NCI-H2227 (cell line): ENCODE measurements at regions not wholly inside any gene's neighbourhood (a gene's known extent, or its start where the extent isn't known, plus 50 kb on each side); places are given as distances from the start of the nearest gene placed in this dataset.
"Not testable (repeated sequence)": the region's sequence is repeated elsewhere in the genome, so short reads cannot be mapped to it uniquely, and the experiment has no call there.

Experiments
- DNase-seq: peaks from one replicate; lab custom pipeline; 2025; ENCODE audit not compliant: unreplicated experiment; lab: John Stamatoyannopoulos, UW

DNA sequence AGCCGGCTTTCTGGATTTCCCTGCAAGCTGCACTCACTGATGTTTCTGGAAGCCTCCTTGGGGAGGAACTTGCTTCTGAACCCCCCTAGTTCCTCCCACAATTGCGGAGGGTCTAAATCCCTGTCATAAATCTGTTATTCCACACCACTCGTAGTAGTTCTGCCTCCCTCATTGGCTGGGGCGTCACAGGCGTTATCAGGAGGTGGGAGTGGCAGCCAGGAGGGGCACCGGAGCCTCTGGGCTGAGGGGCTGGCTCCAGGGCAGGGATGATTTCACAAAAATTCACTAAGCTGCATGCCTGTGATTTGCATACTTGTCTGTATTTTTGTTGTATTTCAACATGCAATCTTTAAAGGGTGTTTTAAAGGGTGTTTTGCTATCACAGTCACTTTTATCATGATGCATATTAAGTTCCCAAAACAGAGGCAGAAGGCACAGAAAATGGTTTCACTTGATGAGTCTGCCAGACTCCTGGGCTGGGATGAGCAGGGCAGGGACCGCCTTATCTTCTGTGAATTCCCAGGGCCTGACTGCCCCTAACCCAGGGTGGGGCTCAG lies 176.2 kb upstream of the FOXF1 start:
- DNase-seq: no peak

DNA sequence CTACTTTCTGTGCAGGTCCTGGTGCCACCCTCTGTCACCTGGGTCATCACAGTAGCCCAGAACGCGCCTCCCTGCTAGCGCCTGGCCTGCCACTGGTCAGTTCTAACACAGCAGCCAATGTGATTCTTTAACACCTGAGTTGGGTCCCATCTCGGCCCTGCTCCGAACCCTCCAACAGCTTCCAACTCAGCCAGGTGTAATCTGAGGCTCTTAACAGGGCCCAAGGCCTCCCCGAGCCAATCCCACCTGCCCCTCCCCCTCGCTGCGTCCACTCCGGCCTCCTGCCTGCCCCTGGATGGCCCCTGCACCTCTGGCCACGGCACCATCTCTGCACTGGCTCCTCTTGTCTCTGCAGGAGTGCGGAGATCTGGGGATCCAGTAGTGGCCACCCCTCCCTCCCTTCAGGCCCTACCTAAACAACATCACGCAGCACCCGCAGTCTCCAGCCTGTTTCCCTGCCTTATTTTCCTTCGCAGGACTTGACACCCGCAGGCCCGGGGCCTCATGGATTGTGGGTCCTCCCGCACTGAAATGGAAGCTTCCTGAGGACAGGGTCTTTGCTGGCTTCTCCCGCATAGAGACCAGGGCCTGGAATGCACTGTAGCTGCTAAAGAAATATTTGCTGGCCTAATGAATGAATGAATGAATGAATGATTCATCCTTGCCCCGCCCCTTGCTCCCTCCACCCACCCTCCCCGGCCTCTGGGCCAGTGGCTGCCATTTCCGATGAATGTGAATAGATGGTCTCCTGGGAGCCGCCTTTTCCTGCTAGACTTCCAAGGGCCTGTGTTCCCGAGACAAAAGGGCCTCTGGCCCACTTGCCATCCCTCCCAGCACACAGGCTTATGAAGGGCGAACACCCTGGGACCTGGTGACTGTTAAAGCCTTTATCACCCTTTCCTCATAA lies 174.8 kb upstream of the FOXF1 start:
- no peak for DNase-seq

DNA sequence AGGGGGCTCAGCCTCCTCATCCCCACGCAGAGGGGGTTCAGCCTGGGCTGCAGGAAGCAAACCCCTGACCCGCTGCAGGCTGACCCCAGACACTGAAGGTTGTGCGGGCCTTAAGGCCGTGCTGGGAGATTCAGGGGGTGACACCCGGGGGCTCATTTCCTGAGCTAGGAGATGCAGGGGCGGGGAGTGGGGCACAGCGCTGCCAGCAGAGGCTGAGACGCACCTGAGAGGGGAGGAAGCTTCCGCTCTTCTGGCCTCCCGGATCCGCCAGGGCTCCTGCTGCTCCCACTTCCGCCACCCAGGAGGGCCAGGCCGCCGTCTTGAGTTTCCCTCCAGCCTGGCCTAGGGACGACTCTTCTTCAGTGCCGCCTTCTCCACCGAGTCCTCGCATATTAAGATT lies 173.2 kb upstream of the FOXF1 start:
- no peak for DNase-seq

DNA sequence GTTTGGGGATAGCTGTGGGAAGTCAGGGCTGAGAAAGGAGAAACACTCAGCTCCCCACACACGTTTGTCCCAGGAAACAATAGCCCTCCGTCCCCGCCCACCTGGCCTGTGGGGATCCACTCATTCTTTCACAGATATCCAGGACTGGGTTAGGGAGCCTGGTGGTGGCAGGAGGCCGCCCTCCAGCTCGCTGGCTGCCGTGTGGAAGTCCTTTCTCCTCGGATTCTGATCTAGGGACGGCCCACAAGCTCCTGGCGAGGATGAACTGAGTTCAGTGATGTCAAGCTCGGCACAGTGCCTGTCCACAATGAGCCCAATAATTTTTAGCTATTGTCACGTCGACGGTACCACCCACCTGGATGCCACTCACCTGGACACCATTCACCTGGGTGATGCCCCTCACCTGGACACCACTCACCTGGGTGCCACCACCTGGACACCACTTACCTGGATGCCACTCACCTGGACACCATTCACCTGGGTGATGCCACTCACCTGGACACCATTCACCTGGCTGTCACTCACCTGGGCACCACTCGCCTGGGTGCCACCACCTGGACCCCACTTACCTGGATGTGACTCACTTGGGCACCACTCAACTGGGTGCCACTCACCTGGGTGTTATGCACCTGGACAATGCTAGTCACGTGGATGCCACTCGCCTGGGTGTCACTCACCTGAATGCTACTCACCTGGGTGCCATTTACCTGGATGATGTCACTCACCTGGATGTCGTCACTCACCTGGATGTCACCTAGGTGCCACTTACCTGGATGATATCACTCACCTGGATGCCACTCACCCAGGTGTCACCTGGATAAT lies 172.5 kb upstream of the FOXF1 start:
- DNase-seq: no peak

DNA sequence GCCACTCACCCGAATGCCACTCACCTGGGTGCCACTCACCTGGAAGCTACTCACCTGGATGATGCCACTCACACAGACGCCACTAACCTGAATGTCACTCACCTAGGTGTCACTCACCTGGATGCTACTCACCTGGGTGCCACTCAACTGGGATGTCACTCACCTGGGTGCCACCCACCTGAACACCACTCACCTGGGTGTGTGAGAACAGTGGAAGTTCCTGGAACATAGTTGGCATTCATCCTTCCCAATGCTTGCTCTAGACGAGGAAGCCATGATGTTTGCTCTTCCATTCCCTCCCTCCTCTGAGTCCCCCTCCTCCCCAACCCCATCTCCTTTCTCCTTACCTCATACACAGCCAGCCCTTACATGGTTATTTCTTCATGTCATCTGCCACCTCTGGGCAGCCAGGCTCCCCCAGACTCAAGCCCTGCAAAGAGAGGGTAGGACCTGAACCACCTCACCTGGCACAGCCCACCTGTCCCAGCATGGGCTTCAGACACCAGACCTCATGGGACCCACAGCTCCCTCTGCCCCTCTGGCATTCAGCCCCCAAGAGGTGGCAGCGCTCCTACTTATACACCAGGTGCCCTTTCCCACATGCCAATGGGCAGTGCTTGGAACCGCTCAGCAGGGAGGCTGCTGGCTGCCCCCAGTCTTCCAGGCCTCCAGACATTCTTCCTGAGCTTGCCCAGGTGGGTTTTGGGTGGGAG lies 171.8 kb upstream of the FOXF1 start:
- no peak for DNase-seq

DNA sequence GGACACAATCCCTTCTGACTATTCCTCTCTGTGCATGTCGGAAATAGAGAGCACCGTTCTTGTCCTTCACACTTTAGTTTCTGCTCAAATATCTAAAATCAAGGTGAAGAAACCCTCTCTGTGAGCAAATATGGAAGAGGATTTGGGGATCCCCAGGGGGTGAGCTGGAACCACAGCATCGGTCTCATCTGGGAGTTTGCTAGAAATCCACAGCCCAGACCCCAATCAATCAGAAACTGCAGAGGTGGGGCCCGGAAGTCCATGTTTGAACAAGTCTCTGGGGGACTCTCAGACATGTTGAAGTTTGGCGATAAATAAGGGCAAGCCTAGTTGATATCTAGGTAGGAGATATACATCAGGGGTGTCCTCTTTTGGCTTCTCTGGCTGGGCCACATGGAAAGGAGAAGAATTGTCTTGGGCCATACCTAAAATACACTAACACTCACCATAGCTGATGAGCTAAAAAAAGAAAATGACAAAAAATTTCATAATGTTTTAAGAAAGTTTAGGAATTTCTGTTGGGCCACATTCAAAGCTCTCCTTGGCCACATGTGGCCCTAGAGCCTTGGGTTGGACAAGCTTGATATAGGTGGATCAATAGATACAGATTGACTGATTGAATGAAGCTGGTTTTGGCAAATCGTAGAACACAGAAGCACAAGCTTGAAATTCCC lies 168.0 kb upstream of the FOXF1 start:
- DNase-seq: no peak

DNA sequence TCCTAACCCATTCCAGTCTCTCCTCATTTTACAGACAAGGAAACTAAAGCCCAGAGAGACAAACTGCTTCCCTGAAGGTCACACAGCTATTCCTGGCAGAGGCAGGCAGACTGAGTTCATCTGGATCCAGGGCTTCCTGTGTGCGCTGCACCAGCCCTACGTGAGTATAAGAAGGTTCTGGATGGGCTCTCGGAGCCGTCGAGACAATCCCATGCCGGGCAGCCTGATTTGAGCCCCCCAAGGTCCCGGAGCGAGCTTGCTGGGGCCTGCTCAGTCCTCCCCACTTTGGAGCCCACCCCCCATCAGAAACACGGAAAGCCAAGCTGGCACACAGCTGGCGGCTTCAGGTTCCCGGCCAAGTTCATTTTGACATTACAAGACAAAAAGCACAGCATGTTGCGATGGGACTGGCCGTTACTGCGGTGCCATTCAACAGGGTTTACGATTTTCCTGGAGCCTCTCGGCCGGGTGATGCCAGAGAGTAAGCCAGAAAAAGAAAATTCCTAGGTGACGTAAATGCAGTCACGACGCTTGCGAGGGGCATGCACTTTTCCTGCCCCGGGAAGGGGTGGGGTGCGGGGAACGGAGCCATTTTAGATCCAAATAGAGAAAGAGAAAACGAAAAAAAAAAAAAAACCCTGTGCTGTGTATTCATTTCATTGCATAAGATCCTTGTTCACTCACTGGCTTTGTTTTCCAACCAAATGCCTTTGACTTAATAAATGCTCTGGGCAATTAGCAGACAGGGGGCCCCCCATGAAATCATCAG lies 167.1 kb upstream of the FOXF1 start:
- DNase-seq: no peak

DNA sequence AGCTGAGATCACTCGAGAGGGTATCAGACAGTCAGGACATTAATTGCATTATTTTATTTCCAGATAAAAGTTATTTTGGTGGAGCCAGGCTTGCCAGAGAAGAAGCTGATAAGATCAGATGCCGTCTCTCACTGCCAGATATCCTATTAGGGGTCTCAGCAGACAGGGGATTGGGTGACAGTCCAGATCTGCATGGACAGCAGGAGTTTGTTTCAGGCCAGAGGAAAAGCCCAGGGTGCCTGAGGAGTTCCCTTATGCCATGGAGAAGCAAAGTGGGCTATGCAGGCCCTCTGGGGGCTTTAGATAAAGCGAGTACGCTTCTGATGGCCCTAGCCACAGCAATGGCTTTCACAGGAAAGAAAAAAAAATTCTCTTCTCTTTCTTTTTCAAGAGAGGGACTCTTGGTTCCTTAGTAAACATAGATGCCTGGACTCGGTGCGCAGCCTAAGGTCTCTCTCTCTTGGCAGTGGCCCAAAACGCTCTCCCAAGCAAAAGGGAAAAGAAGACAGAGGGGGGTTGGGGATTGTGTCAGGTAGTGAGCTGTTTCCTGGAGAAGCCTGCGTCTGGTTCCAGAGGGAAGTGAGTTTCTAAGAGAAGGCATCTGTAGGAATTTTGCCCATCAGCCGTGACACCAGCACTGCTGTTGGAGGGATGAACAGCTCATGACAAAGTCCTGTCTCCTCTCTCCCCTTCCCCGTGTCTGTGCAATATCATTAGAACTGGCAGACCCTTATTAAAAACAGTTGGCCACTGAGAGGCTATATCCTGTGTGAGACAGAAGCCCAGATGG lies 166.3 kb upstream of the FOXF1 start:
- no peak for DNase-seq

DNA sequence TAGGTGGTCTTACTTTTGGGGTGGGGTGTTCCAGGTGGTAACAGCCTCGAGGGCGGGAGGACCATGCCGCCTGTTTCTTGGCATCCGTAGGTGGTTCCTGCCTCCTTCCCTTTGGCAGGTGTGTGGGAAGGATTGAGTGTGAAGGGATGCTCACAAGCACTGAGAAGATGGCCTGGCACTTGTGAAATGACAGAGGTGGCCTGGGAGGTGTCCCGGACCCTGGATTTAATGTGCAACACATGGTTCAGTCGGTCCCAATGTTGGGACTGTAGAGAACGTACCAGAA lies 165.8 kb upstream of the FOXF1 start:
- DNase-seq: no peak

DNA sequence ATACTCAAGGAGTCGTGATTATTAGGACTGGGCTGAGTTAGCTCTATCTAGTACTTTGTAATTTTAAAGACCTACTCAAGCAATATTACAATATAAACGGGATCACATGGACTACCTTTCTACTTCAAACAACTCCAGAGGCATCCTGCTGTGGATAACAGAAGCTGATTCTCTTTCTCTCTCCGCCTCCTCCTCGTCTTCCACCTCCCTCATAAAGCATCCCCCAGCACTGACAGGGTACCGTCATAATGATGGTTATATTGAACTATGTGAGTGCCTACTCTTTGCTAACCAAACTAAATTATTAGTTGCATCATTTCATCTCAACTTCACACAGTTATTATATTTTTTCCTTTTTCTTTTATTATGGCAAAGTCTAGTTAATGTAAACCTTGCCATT lies 165.4 kb upstream of the FOXF1 start:
- DNase-seq: no peak

DNA sequence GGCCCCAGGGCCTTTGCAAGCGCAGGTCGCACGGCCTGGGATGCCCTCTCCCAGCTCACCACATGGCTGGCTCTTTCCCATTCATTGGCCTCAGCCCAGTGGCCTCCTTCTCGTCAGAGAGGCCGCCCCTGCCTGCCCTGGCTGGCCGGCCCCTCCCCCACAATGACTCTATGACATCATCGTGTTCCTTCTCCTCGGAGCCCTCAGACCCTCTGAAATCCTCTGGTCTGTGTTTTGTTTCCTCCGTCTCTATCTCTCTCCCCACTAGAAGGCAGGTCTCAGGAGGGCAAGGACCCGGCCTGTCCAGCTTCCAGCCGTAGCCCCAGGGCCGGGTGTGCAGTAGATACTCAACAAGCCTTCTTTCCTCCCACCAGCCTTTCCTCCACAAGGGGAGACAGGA lies 164.8 kb upstream of the FOXF1 start:
- no peak for DNase-seq

DNA sequence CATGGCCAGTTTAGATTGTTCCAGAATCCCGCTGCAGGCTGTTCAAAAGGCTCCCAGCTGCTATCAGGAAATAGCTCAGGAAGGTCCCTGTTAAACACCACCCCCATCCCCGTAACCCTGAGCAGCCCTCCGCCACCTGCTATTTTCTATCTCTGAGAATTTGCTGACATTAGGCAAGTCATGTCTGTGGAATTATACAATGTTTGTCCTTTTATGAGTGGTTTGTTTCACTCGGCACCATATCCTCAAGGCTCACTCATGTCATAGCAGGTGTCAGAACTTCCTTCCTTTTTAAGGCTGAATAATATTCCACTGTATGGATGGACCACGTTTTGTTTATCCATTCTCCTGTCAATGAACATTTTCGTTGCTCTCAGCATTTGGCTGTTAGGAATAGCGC lies 164.3 kb upstream of the FOXF1 start:
- DNase-seq: no peak

DNA sequence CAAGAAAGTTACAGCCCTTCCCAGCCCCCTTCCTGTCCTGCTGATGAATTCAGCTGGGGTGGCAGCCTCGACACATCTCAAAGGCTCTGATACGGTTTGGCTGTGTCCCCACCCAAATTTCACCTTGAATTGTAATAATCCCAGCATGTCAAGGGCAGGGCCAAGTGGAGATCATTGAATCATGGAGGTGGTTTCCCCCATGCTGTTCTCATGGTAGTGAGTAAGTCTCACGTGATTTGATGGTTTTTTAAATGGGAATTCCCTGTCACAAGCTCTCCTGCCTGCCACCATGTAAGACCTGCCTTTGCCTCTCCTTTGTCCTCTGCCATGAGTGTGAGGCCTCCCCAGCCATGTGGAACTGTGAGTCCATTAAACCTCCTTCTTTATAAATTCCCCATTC lies 163.2 kb upstream of the FOXF1 start:
- no peak for DNase-seq

DNA sequence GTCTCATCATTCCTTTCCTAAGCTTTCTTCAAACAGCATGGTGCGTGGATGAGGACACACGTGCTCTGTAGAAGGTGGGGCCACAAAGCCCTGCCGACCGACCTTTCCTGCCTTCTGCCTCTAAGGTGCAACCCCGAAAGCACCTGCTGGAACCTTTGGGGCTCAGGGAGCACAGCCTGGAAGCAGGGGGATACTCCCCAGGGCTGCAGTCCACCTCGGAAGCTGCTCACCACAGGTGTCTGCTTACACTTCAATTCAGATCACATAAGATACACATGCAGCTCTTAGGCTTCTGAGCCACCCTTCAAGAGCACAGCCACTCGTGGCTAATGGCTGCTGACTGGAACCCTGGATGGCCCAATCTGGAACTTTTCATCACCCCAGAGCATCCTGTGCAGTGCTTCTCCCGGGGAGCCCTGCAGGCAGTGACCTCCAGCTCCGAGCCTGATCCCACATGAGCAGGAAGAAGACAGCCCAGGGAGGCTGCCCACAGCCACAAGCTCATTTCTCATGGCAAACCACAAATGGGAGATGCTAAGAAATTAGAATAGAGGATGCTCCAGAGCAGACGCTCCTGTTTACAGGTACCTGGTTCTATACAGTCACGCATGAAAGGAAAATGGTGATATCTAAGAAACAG lies 162.3 kb upstream of the FOXF1 start:
- no peak for DNase-seq

DNA sequence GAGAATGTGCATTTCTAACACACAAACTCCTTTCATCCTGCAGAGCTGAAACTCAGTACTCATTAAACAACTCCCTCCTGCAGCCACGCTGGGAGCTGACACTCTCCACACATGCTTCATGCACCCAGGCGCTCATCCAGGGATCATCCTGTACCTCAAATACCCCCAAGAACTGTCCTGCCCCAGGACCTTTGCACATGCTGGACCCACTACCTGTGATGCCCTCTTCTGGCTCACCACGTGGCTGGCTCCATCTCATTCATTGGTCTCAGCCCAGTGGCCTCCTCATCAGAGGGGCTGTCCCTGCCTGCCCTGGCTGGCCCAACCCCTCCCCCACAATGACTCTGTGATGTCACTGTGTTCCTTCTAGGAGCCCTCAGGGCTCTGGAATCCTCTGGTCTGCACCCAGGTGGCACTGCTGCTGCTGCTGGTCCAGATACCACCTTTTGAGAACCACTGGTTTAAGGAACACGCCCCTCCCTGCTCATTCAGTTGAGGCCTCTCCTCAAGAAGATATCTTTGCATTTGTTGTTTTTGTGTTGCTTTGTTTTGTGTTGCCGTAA lies 160.9 kb upstream of the FOXF1 start:
- no peak for DNase-seq

DNA sequence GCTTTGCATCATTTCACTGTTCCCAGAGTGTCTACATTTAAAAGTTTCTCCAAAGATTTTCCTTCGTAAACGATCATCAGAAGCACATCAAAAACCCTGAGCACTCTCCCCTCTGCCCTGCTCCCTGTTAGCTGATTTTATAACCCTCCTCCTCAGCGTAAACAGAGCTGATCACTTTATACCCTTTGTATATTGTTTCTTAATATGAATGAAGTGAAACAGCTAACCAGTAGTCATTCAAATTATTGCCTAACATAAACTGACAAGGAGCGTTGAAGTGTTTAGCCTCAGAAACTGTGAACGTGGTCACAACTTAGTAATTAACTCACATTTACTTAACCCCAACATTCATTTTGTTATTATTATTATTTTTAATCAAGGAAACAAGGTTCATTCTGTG lies 160.0 kb upstream of the FOXF1 start:
- no peak for DNase-seq

DNA sequence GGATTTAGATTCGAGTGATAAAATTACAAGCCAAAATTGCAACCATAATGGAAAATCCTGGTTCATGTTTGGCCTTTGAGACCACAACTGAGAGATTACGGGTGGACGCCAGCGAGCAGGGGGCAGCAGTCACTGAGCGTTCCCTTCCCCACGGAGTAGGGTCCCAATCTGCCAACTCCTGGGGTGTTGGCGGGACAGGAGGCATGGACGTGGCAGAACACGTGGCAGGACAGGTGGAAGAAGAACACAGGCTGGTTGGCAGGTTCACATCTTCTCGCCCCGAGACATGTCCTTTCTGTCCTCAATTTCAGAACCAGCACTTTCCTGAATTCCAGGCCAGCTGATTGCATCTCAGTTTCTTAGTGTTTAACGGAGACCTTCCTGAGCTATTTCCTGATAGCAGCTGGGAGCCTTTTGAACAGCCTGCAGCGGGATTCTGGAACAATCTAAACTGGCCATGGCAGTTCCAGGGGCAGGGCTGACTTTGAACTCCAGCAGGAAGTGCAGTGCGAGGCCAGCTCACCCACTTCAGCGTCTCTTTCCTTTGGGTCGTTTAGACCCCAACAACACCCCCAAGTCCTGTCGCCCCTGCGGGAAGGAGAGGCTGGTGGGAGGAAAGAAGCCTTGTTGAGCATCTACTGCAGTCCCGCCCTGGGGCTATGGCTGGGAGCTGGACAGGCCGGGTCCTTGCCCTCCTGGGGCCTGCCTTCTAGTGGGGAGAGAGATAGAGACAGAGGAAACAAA lies 159.1 kb upstream of the FOXF1 start:
- DNase-seq: no peak

DNA sequence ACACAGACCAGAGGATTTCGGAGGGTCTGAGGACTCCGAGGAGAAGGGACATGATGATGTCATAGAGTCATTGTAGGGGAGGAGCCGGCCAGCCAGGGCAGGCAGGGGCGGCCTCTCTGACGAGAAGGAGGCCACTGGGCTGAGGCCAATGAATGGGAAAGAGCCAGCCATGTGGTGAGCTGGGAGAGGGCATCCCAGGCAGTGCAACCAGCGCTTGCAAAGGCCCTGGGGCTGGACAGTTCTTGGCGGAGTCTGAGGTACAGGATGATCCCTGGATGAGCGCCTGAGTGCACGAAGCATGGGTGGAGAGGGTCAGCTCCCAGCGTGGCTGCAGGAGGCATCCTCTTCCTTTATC lies 158.6 kb upstream of the FOXF1 start:
- not testable (repeated sequence) for DNase-seq
